H1 (cell line): ENCODE measurements at regions not wholly inside any gene's neighbourhood (a gene's known extent, or its start where the extent isn't known, plus 50 kb on each side); places are given as distances from the start of the nearest gene placed in this dataset.

Source experiments
- CTCF ChIA-PET: fragments of 300-600 bp; sonication (Branson Sonifier 250); formaldehyde crosslinking; loops from one replicate; lab custom pipeline; 2021; ENCODE audit not compliant: partially characterized antibody; lab: Charles Lee
- POLR2A ChIA-PET: fragments of 300-600 bp; sonication (Branson Sonifier 250); formaldehyde crosslinking; loops from one replicate; lab custom pipeline; 2021; ENCODE audit warnings: inconsistent platforms; ENCODE audit not compliant: partially characterized antibody; lab: Charles Lee
- DNase-seq, 2 experiments: peaks; one replicate each; pipeline versions ENCODE4 v3.0.0 to v3.0.0-alpha.2; 2010 to 2022; ENCODE audit warnings: low spot score in 2 of 2, low read depth in 1 of 2, mixed read lengths in 1 of 2
- FAIRE-seq: peaks from 2 replicates; lab custom pipeline; 2011; peaks lifted over from hg19 to GRCh38; lab: Jason Lieb, UNC
- H2AFZ ChIP-seq: 2 replicates; pipeline ENCODE4 v1.8.1; 2012; ENCODE audit warnings: low read length, inconsistent platforms
- H2AK5ac ChIP-seq: 2 replicates; pipeline ENCODE4 v1.6.1; 2013; ENCODE audit warnings: low read depth, low read length
- H2BK120ac ChIP-seq: replicated peaks from 2 replicates; pipeline ENCODE3; 2013; ENCODE audit warnings: low read depth, low read length, inconsistent platforms
- H2BK12ac ChIP-seq: 2 replicates; pipeline ENCODE4 v1.6.1; 2013; ENCODE audit warnings: low read depth, low read length
- H2BK15ac ChIP-seq: 2 replicates; pipeline ENCODE4 v1.6.1; 2013; ENCODE audit warnings: low read length
- H2BK20ac ChIP-seq: 2 replicates; pipeline ENCODE4 v1.6.1; 2013; ENCODE audit warnings: low read length
- H2BK5ac ChIP-seq: 2 replicates; pipeline ENCODE4 v1.6.1; 2013; ENCODE audit warnings: low read depth, low read length
- H3K14ac ChIP-seq: 2 replicates; pipeline ENCODE4 v1.6.1; 2013; ENCODE audit warnings: inconsistent platforms; ENCODE audit not compliant: insufficient read length
- H3K18ac ChIP-seq: 2 replicates; pipeline ENCODE4 v1.6.1; 2013; ENCODE audit warnings: low read length; ENCODE audit errors: extremely low read depth
- H3K23ac ChIP-seq: 2 replicates; pipeline ENCODE4 v1.6.1; 2013; ENCODE audit warnings: inconsistent platforms; ENCODE audit not compliant: insufficient read length
- H3K23me2 ChIP-seq: 2 replicates; pipeline ENCODE4 v1.6.1; 2013; ENCODE audit warnings: low read depth, low read length
- H3K27ac ChIP-seq: 2 replicates; pipeline ENCODE4 v1.6.1; 2011; ENCODE audit warnings: low read depth, low read length, inconsistent platforms
- H3K27me3 ChIP-seq, 4 experiments: replicated peaks in 1 of 4; 1 replicate in 1 of 4; 2 replicates in 3 of 4; pipeline versions ENCODE4 v1.6.1 to v1.8.1; 2011 to 2013; ENCODE audit warnings: low read length in 3 of 4, mild to moderate bottlenecking in 3 of 4, inconsistent platforms in 2 of 4, mixed read lengths in 2 of 4, moderate library complexity in 1 of 4; ENCODE audit not compliant: control insufficient read depth in 3 of 4, insufficient read depth in 3 of 4; ENCODE audit errors: extremely low read depth in 1 of 4
- H3K36me3 ChIP-seq, 4 experiments: 2 replicates each; pipeline versions ENCODE4 v1.6.1 to v1.8.1; 2011 to 2013; ENCODE audit warnings: mild to moderate bottlenecking in 4 of 4, low read length in 3 of 4, moderate library complexity in 2 of 4, control low read depth in 1 of 4, inconsistent platforms in 1 of 4; ENCODE audit not compliant: insufficient read depth in 4 of 4, control insufficient read depth in 2 of 4
- H3K4ac ChIP-seq: replicated peaks from 2 replicates; pipeline ENCODE3; 2013; ENCODE audit warnings: low read length, low read depth, mixed read lengths, inconsistent platforms; ENCODE audit not compliant: insufficient read length
- H3K4me1 ChIP-seq, 4 experiments: replicated peaks in 1 of 4; 1 replicate in 1 of 4; 2 replicates in 3 of 4; pipeline versions ENCODE4 v1.6.1 to v1.8.1; 2011 to 2013; ENCODE audit warnings: low read length in 3 of 4, inconsistent platforms in 2 of 4, mixed read lengths in 1 of 4; ENCODE audit not compliant: insufficient read depth in 4 of 4, control insufficient read depth in 3 of 4
- H3K4me2 ChIP-seq, 2 experiments: 2 replicates each; pipeline versions ENCODE4 v1.6.1 to v1.8.1; 2011 to 2013; ENCODE audit warnings: low read depth in 2 of 2, low read length in 2 of 2, control low read depth in 1 of 2, inconsistent platforms in 1 of 2, mild to moderate bottlenecking in 1 of 2; ENCODE audit not compliant: insufficient read depth in 1 of 2
- H3K4me3 ChIP-seq, 4 experiments: fragments of 200-600, 300-600 bp in 1 of 4; sonication (generic), shearing (Covaris generic), sonication (Bioruptor Twin) in 1 of 4; 2 replicates each; pipeline versions ENCODE4 v1.5.1 to v1.8.1; 2011 to 2016; ENCODE audit warnings: low read length in 4 of 4, low read depth in 3 of 4, control low read depth in 2 of 4, inconsistent platforms in 2 of 4, mild to moderate bottlenecking in 2 of 4, mixed read lengths in 1 of 4, moderate library complexity in 1 of 4; ENCODE audit not compliant: insufficient read depth in 2 of 4; ENCODE audit errors: extremely low read depth in 1 of 4
- H3K56ac ChIP-seq: replicated peaks from 2 replicates; pipeline ENCODE3; 2013; ENCODE audit warnings: low read depth, mild to moderate bottlenecking, mixed read lengths, low read length, inconsistent platforms; ENCODE audit not compliant: insufficient read length
- H3K79me1 ChIP-seq: 2 replicates; pipeline ENCODE4 v1.6.1; 2013; ENCODE audit warnings: low read depth, low read length, control low read depth
- H3K79me2 ChIP-seq, 2 experiments: 2 replicates each; pipeline versions ENCODE4 v1.6.1 to v1.8.1; 2012 to 2013; ENCODE audit warnings: low read length in 2 of 2, mild to moderate bottlenecking in 2 of 2, inconsistent platforms in 1 of 2; ENCODE audit not compliant: insufficient read depth in 2 of 2, control insufficient read depth in 1 of 2
- H3K9ac ChIP-seq, 4 experiments: replicated peaks in 1 of 4; 1 replicate in 1 of 4; 2 replicates in 3 of 4; pipeline versions ENCODE4 v1.6.1 to v1.8.1; 2011 to 2013; ENCODE audit warnings: low read depth in 3 of 4, low read length in 3 of 4, control low read depth in 2 of 4, mild to moderate bottlenecking in 2 of 4, moderate library complexity in 2 of 4, inconsistent platforms in 1 of 4; ENCODE audit errors: extremely low read depth in 1 of 4
- H3K9me3 ChIP-seq, 2 experiments: 2 replicates each; pipeline versions ENCODE4 v1.6.1 to v1.8.1; 2012 to 2013; ENCODE audit warnings: mild to moderate bottlenecking in 2 of 2, moderate library complexity in 2 of 2, control low read depth in 1 of 2, inconsistent platforms in 1 of 2, low read depth in 1 of 2, low read length in 1 of 2, mixed read lengths in 1 of 2; ENCODE audit not compliant: insufficient read depth in 2 of 2
- H4K20me1 ChIP-seq, 2 experiments: replicated peaks in 1 of 2; 2 replicates each; pipeline versions ENCODE3 to v1.8.1; 2011 to 2013; ENCODE audit warnings: inconsistent platforms in 2 of 2, low read length in 2 of 2, mild to moderate bottlenecking in 1 of 2; ENCODE audit not compliant: insufficient read depth in 2 of 2, control insufficient read depth in 1 of 2
- H4K5ac ChIP-seq: 2 replicates; pipeline ENCODE4 v1.6.1; 2013; ENCODE audit warnings: low read length, low read depth, mixed read lengths, inconsistent platforms; ENCODE audit not compliant: insufficient read length
- H4K8ac ChIP-seq: 2 replicates; pipeline ENCODE4 v1.8.0; 2013; ENCODE audit warnings: mild to moderate bottlenecking, moderate library complexity, low read length, inconsistent platforms; ENCODE audit not compliant: insufficient read depth; ENCODE audit errors: extremely low read depth
- H4K91ac ChIP-seq: replicated peaks from 2 replicates; pipeline ENCODE3; 2013; ENCODE audit warnings: low read length, mixed read lengths, inconsistent platforms; ENCODE audit not compliant: insufficient read length
- CHD1 ChIP-seq: IDR thresholded peaks from 2 replicates; pipeline ENCODE4 v1.6.1; 2012; ENCODE audit warnings: low read depth, low read length, improper control_type of control experiment
- CTBP2 ChIP-seq: IDR thresholded peaks from 2 replicates; pipeline ENCODE4 v1.7.0; 2011; ENCODE audit warnings: borderline replicate concordance, mild to moderate bottlenecking, moderate library complexity, mixed read lengths, low read length; ENCODE audit not compliant: insufficient read depth, insufficient read length
- EGR1 ChIP-seq: IDR thresholded peaks from 2 replicates; pipeline ENCODE4 v1.6.1; 2011; ENCODE audit warnings: low read depth, low read length, borderline replicate concordance
- EP300 ChIP-seq, 2 experiments: IDR thresholded peaks; 1 replicate in 1 of 2; 2 replicates in 1 of 2; pipeline ENCODE4 v1.6.1; 2011 to 2012; ENCODE audit warnings: low read depth in 2 of 2, low read length in 2 of 2, mild to moderate bottlenecking in 2 of 2, borderline replicate concordance in 1 of 2, inconsistent platforms in 1 of 2, moderate library complexity in 1 of 2
- POLR2A ChIP-seq, 2 experiments: IDR thresholded peaks; 1 replicate in 1 of 2; 2 replicates in 1 of 2; pipeline ENCODE4 v1.6.1; 2011; ENCODE audit warnings: low read depth in 2 of 2, low read length in 2 of 2, mild to moderate bottlenecking in 2 of 2; ENCODE audit errors: control extremely low read depth in 1 of 2
- RXRA ChIP-seq: IDR thresholded peaks from 2 replicates; pipeline ENCODE4 v1.6.1; 2011; ENCODE audit warnings: low read depth, mild to moderate bottlenecking, low read length, moderate library complexity; ENCODE audit not compliant: insufficient read depth
- SRF ChIP-seq: IDR thresholded peaks from 2 replicates; pipeline ENCODE4 v1.6.1; 2011; ENCODE audit warnings: mild to moderate bottlenecking, low read depth, low read length, moderate library complexity

DNA sequence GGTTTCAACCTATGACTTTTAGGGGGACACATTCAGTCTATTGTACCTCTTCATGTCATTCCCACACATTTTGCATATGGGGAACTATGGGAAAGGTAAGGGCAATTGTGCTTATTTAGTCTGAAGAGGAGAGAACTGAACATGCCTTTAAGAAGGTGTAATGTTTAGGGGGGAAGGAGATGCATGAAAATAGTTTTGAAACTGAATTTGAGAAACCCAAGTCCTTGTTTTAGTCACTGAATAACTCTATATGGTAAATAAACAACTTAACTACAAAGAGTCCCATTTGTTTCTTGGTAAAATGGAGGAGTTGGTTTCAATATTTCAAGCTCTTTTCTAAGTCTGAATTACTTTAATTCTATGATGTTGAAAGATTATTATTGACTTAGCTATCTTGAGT lies 166.1 kb downstream of the DNAJB9 start:
- Histone ChIP-seq H2BK15ac (no peak overlapping the region), H3K4me3 (no peak overlapping the region), H2BK120ac (no peak overlapping the region), H3K4me1 (no peaks in the 10 kb centered on the region), H4K8ac (no peak overlapping the region), H3K14ac (no peak overlapping the region), H2AFZ (no peak overlapping the region), H2BK12ac (no peak overlapping the region), H3K23ac (no peak overlapping the region), H3K4me2 (no peak overlapping the region), H3K27me3 (no peaks in the 10 kb centered on the region), H3K56ac (no peak overlapping the region), H3K27ac (no peak overlapping the region), H4K20me1 (no peaks in the 10 kb centered on the region), H3K9ac (no peak overlapping the region), H3K79me2 (no peaks in the 10 kb centered on the region), H2AK5ac (no peak overlapping the region), H2BK20ac (no peak overlapping the region), H3K79me1 (no peaks in the 10 kb centered on the region), H2BK5ac (no peak overlapping the region), H3K23me2 (no peaks in the 10 kb centered on the region), H3K36me3 (no peaks in the 10 kb centered on the region), H3K4ac (no peak overlapping the region)
- ChIA-PET POLR2A (no interaction called here), CTCF (no interaction called here)
- FAIRE-seq, result no peak
- TF ChIP-seq RXRA, result no peak
- no peak for TF ChIP-seq POLR2A (IDR thresholded peaks at IDR 0.05; ENCODE audit: control extremely low read depth in 1 of 2, low read depth in 2 of 2, low read length in 2 of 2)
- TF ChIP-seq EP300 (IDR thresholded peaks at IDR 0.05; ENCODE audit: borderline replicate concordance in 1 of 2, low read depth in 2 of 2, low read length in 2 of 2), result no peak
- TF ChIP-seq CHD1, result no peak
- no peak for TF ChIP-seq SRF
- TF ChIP-seq CTBP2, result no peak
- TF ChIP-seq EGR1, result no peak
- TF ChIP-seq, all 59 proteins: peak for 0
- no peak overlapping the region for H3K18ac ChIP-seq
- H4K5ac ChIP-seq, result no peak overlapping the region
- no peak for DNase-seq
- no peaks in the 10 kb centered on the region for H3K9me3 ChIP-seq
- no peak overlapping the region for H4K91ac ChIP-seq
